Loucy (cell line): ENCODE measurements at regions not wholly inside any gene's neighbourhood (a gene's known extent, or its start where the extent isn't known, plus 50 kb on each side); places are given as distances from the start of the nearest gene placed in this dataset.
"Not testable (repeated sequence)": the region's sequence is repeated elsewhere in the genome, so short reads cannot be mapped to it uniquely, and the experiment has no call there.

ENCODE experiments used
- H2AFZ ChIP-seq: fragments of 200-600 bp; sonication (generic); 2 replicates; pipeline ENCODE4 v1.6.0; 2016; ENCODE audit warnings: antibody characterized with exemption, mild to moderate bottlenecking, low read length, moderate library complexity
- H3F3A ChIP-seq: fragments of 200-600 bp; 2 replicates; pipeline ENCODE4 v1.6.0; 2016; ENCODE audit warnings: antibody characterized with exemption, low read depth, mild to moderate bottlenecking
- H3K27me3 ChIP-seq: fragments of 200-600 bp; sonication (generic); 2 replicates; pipeline ENCODE4 v1.6.1; 2014; ENCODE audit warnings: low read length, mild to moderate bottlenecking; ENCODE audit not compliant: insufficient read depth, poor library complexity, severe bottlenecking
- H3K36me3 ChIP-seq: fragments of 200-600 bp; sonication (generic); 2 replicates; pipeline ENCODE4 v1.6.1; 2016; ENCODE audit warnings: low read length; ENCODE audit not compliant: insufficient read depth
- H3K4me1 ChIP-seq: fragments of 200-600 bp; sonication (generic); 2 replicates; pipeline ENCODE4 v1.5.1; 2014; ENCODE audit warnings: low read length, mild to moderate bottlenecking; ENCODE audit not compliant: insufficient read depth, poor library complexity, severe bottlenecking
- H3K4me2 ChIP-seq: fragments of 200-600 bp; sonication (generic); 2 replicates; pipeline ENCODE4 v1.6.0; 2014; ENCODE audit warnings: antibody characterized with exemption, low read length, low read depth, mild to moderate bottlenecking; ENCODE audit not compliant: poor library complexity, severe bottlenecking
- H3K4me3 ChIP-seq: fragments of 200-600 bp; sonication (generic); 2 replicates; pipeline ENCODE4 v1.5.1; 2014; ENCODE audit warnings: low read length, mild to moderate bottlenecking, mixed read lengths; ENCODE audit not compliant: poor library complexity, severe bottlenecking
- H3K79me2 ChIP-seq: fragments of 200-600 bp; sonication (generic); 2 replicates; pipeline ENCODE4 v1.6.1; 2014; ENCODE audit warnings: low read length; ENCODE audit not compliant: insufficient read depth
- H3K9ac ChIP-seq: fragments of 200-600 bp; sonication (generic); 2 replicates; pipeline ENCODE4 v1.6.0; 2014; ENCODE audit warnings: mild to moderate bottlenecking, low read depth, low read length, moderate library complexity; ENCODE audit not compliant: poor library complexity, severe bottlenecking
- H3K9me2 ChIP-seq: fragments of 200-600 bp; sonication (generic); replicated peaks from 2 replicates; pipeline ENCODE4 v1.6.1; 2016; ENCODE audit warnings: low read depth, low read length, mixed read lengths
- H3K9me3 ChIP-seq: fragments of 200-600 bp; sonication (generic); 2 replicates; pipeline ENCODE4 v1.6.1; 2014; ENCODE audit warnings: mild to moderate bottlenecking, antibody characterized with exemption, low read length, low read depth; ENCODE audit not compliant: insufficient read depth
- H4K20me1 ChIP-seq: fragments of 200-600 bp; sonication (generic); 2 replicates; pipeline ENCODE4 v1.6.0; 2014; ENCODE audit warnings: antibody characterized with exemption, low read length, mild to moderate bottlenecking; ENCODE audit not compliant: insufficient read depth, poor library complexity, severe bottlenecking
- EZH2phosphoT487 ChIP-seq: fragments of 200-600 bp; IDR thresholded peaks from 2 replicates; pipeline ENCODE4 v1.6.1; 2018; ENCODE audit warnings: antibody characterized with exemption, mild to moderate bottlenecking, moderate library complexity, borderline replicate concordance
- TF ChIP-seq, protein P1 (sequence below): fragments of 200-600 bp; sonication (generic); conservative IDR thresholded peaks from 2 replicates; pipeline ENCODE4 v1.5.1; 2014; ENCODE audit warnings: mild to moderate bottlenecking, antibody characterized with exemption, low read length

DNA sequence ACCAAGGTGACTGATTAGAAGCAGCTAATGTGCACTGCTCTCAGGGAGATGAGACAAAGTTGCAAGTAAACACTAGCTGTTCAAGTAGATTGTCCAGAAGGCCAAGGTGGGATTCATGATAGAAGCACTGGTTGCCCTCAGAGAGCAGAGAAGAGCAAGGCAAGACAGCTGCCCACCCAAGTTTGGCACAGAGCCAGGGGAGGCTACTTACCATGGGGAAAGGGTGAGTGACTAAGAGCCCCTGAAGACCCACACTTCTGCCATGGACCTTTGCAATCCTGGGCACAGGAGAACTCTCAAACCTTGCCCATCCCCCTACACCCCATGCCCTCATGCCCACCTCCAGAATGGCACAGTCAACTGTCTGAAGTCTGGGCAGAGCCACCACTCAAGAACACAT, 68.3 kb downstream of the SPIN4 start:
- H3K4me3 ChIP-seq = no peak overlapping the region
- no peak for TF ChIP-seq EZH2phosphoT487
- TF ChIP-seq, protein P1, sequence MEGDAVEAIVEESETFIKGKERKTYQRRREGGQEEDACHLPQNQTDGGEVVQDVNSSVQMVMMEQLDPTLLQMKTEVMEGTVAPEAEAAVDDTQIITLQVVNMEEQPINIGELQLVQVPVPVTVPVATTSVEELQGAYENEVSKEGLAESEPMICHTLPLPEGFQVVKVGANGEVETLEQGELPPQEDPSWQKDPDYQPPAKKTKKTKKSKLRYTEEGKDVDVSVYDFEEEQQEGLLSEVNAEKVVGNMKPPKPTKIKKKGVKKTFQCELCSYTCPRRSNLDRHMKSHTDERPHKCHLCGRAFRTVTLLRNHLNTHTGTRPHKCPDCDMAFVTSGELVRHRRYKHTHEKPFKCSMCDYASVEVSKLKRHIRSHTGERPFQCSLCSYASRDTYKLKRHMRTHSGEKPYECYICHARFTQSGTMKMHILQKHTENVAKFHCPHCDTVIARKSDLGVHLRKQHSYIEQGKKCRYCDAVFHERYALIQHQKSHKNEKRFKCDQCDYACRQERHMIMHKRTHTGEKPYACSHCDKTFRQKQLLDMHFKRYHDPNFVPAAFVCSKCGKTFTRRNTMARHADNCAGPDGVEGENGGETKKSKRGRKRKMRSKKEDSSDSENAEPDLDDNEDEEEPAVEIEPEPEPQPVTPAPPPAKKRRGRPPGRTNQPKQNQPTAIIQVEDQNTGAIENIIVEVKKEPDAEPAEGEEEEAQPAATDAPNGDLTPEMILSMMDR = no peak
- H3K9ac ChIP-seq = no peak overlapping the region
- H3K9me2 ChIP-seq = no peaks in the 10 kb centered on the region
- H3K36me3 ChIP-seq = no peaks in the 10 kb centered on the region
- no peaks in the 10 kb centered on the region for H4K20me1 ChIP-seq
- H3K4me1 ChIP-seq = no peaks in the 10 kb centered on the region
- H2AFZ ChIP-seq = no peak overlapping the region
- H3K27me3 ChIP-seq = no peaks in the 10 kb centered on the region
- no peaks in the 10 kb centered on the region for H3K79me2 ChIP-seq
- H3K9me3 ChIP-seq = no peaks in the 10 kb centered on the region
- H3F3A ChIP-seq = no peaks in the 10 kb centered on the region
- H3K4me2 ChIP-seq = no peak overlapping the region

DNA sequence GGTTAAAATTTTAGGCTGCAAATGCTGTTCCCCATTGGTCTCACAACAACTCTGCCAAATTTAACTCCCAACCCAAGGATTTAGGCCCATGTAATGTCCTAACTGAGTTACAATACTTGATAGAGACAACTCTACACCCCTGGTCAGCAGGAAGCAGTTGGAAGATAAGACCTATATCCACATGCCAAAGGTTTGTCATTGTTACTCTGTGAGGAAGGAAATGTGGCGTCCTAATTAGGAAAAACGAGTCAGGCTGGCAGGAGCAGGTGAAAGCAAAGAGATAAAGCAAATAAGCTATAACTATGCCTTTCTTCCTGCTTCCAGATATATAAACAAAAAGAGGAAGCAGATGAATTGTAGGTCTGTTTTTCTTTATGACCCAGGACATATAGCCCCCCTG, 69.1 kb downstream of the SPIN4 start:
- Histone ChIP-seq H3K9ac (no peak overlapping the region), H3K79me2 (no peaks in the 10 kb centered on the region), H3K36me3 (no peaks in the 10 kb centered on the region), H2AFZ (no peak overlapping the region), H3K9me2 (no peaks in the 10 kb centered on the region), H3K4me3 (no peak overlapping the region), H4K20me1 (no peaks in the 10 kb centered on the region), H3K4me1 (no peaks in the 10 kb centered on the region), H3K27me3 (no peaks in the 10 kb centered on the region), H3K4me2 (no peak overlapping the region), H3F3A (no peaks in the 10 kb centered on the region), H3K9me3 (no peaks in the 10 kb centered on the region)
- TF ChIP-seq EZH2phosphoT487 = no peak
- TF ChIP-seq, protein P1 = no peak

DNA sequence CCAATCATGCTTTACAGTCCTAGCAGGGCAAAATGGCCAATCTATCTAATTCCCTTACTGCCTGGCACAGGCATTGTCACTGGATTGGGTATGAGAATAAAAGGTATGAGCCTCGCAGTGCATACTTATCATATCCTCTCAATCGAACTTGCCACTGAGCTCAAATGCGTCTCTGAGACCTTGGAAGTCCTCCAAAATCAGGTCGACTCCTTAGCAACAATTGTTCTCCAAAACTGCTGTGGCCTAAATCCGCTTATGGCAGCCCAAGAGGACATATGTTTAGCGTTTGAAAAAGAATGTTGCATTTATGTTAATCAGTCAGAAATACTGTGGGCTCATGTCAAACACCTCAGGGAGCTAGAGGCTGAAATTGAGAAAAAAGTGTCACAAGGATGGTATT, 69.7 kb downstream of the SPIN4 start:
- Histone ChIP-seq H4K20me1 (no peaks in the 10 kb centered on the region), H3K9ac (no peak overlapping the region), H3K4me3 (no peak overlapping the region), H3K79me2 (no peaks in the 10 kb centered on the region), H3F3A (no peaks in the 10 kb centered on the region), H3K4me2 (no peak overlapping the region), H2AFZ (no peak overlapping the region), H3K9me2 (no peaks in the 10 kb centered on the region), H3K9me3 (no peaks in the 10 kb centered on the region), H3K36me3 (no peaks in the 10 kb centered on the region), H3K27me3 (no peaks in the 10 kb centered on the region), H3K4me1 (no peaks in the 10 kb centered on the region)
- TF ChIP-seq, protein P1 = no peak
- TF ChIP-seq EZH2phosphoT487 = no peak

DNA sequence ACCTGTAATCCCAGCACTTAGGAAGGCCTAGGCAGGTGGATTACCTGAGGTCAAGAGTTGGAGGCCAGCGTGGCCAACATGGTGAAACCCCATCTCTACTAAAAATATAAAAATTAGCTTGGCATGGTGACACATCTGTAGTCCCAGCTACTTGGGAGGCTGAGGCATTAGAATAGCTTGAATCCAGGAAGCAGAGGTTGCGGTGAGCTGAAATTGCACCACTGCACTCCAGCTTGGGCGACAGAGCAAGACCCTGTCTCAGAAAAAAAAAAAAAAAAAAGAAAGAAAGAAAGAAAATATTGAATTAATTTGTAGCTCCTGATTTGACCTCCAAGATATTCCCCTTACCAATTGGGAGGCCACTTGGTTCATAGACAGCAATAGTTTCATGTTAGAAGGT, 73.7 kb downstream of the SPIN4 start:
- H3K9ac ChIP-seq, H3K36me3 ChIP-seq, H3K9me3 ChIP-seq, H2AFZ ChIP-seq, H4K20me1 ChIP-seq, H3K79me2 ChIP-seq, H3K4me3 ChIP-seq, H3F3A ChIP-seq, H3K9me2 ChIP-seq, H3K4me2 ChIP-seq, H3K4me1 ChIP-seq, H3K27me3 ChIP-seq: not testable (repeated sequence)
